ENCODE measurements at regions not wholly inside any gene's neighbourhood (a gene's known extent, or its start where the extent isn't known, plus 50 kb on each side); places are given as distances from the start of the nearest gene placed in this dataset.

DNA sequence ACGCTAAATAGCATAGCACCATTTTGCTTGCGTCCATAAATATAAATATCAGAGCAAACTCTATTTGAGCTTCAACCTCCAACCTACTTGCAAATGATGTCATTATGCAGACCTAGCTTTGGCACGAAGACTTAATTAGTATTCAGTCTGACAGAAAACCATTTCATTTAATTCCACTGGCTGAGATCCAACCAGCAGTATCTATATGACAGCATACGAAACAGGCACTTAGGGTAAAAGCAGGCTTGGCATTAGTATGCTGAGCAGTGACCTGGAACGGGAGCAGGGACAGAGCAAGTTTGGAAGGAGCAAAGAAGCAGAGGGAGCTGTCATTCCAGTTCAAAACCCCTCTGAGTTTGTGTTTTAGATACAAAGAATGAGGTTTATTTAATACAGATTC is 312.5 kb upstream of the CHRM2 start:
- TF ChIP-seq, protein P1, sequence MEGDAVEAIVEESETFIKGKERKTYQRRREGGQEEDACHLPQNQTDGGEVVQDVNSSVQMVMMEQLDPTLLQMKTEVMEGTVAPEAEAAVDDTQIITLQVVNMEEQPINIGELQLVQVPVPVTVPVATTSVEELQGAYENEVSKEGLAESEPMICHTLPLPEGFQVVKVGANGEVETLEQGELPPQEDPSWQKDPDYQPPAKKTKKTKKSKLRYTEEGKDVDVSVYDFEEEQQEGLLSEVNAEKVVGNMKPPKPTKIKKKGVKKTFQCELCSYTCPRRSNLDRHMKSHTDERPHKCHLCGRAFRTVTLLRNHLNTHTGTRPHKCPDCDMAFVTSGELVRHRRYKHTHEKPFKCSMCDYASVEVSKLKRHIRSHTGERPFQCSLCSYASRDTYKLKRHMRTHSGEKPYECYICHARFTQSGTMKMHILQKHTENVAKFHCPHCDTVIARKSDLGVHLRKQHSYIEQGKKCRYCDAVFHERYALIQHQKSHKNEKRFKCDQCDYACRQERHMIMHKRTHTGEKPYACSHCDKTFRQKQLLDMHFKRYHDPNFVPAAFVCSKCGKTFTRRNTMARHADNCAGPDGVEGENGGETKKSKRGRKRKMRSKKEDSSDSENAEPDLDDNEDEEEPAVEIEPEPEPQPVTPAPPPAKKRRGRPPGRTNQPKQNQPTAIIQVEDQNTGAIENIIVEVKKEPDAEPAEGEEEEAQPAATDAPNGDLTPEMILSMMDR (conservative IDR thresholded peaks at IDR 0.05) = no peak
- no peak for TF ChIP-seq ZFX (IDR thresholded peaks at IDR 0.05)

All from C4-2B (cell line).